GM12878 (cell line): ENCODE measurements at regions not wholly inside any gene's neighbourhood (a gene's known extent, or its start where the extent isn't known, plus 50 kb on each side); places are given as distances from the start of the nearest gene placed in this dataset.

Source experiments
- ATAC-seq: fragments of 200-7000 bp; cut with Tn5 transposase; 3 replicates; pipeline ENCODE4 v1.9.1; 2020; ENCODE audit warnings: mild to moderate bottlenecking, moderate library complexity
- BruUV-seq: library from RNA; stranded (reverse); fragments of 400-500 nt; replicated peaks from 2 replicates; lab custom pipeline; 2021; lab: Mats Ljungman, UMichigan
- CTCF ChIA-PET: fragments of 300-600 bp; sonication (Branson Sonifier 250); formaldehyde crosslinking; extraction: SDS; loops from one replicate; lab custom pipeline; 2021; ENCODE audit warnings: inconsistent platforms; lab: Yijun Ruan, JAX
- POLR2A ChIA-PET: fragments of 350-600 bp; formaldehyde crosslinking; extraction: SDS; loops from one replicate; lab custom pipeline; 2021; ENCODE audit warnings: inconsistent platforms; lab: Charles Lee
- RAD21 ChIA-PET: fragments of 300-600 bp; sonication (Branson Sonifier 250); formaldehyde crosslinking; loops from one replicate; lab custom pipeline; 2023; ENCODE audit warnings: antibody characterized with exemption; ENCODE audit not compliant: unreplicated experiment; lab: Charles Lee
- SMC1A ChIA-PET: fragments of 300-600 bp; sonication (Branson Sonifier 250); formaldehyde crosslinking; loops from one replicate; lab custom pipeline; 2023; ENCODE audit not compliant: unreplicated experiment, uncharacterized antibody; lab: Charles Lee
- DNase-seq: peaks from one replicate; pipeline ENCODE4 v3.0.0-alpha.2; 2011; ENCODE audit warnings: low read depth, low spot score
- FAIRE-seq: peaks from 3 replicates; lab custom pipeline; 2011; peaks lifted over from hg19 to GRCh38; lab: Jason Lieb, UNC
- H2AFZ ChIP-seq: 2 replicates; pipeline ENCODE4 v1.6.0; 2011; ENCODE audit warnings: low read depth, low read length, control low read depth; ENCODE audit not compliant: control insufficient read depth
- H3K27ac ChIP-seq: 2 replicates; pipeline ENCODE4 v1.5.1; 2011; ENCODE audit warnings: control low read depth; ENCODE audit not compliant: control insufficient read depth, insufficient read depth
- H3K27me3 ChIP-seq, 2 experiments: replicated peaks in 1 of 2; 2 replicates each; pipeline versions ENCODE4 v1.6.0 to v1.6.1; 2011; ENCODE audit warnings: low read length in 1 of 2; ENCODE audit not compliant: control insufficient read depth in 2 of 2, insufficient read depth in 2 of 2
- H3K36me3 ChIP-seq, 2 experiments: 2 replicates each; pipeline ENCODE4 v1.5.1; 2011; ENCODE audit warnings: low read length in 1 of 2; ENCODE audit not compliant: control insufficient read depth in 2 of 2, insufficient read depth in 2 of 2
- H3K4me1 ChIP-seq: 2 replicates; pipeline ENCODE4 v1.6.1; 2011; ENCODE audit warnings: mild to moderate bottlenecking, low read length, moderate library complexity, mixed read lengths; ENCODE audit not compliant: control insufficient read depth, insufficient read depth
- H3K4me2 ChIP-seq: 2 replicates; pipeline ENCODE4 v1.6.0; 2011; ENCODE audit warnings: control low read depth; ENCODE audit not compliant: control insufficient read depth, insufficient read depth
- H3K4me3 ChIP-seq: fragments of 200-600 bp; sonication (generic); 2 replicates; pipeline ENCODE4 v1.5.1; 2016
- H3K79me2 ChIP-seq: 2 replicates; pipeline ENCODE4 v1.6.0; 2011; ENCODE audit warnings: low read length; ENCODE audit not compliant: control insufficient read depth, insufficient read depth
- H3K9ac ChIP-seq: 2 replicates; pipeline ENCODE4 v1.8.0; 2011; ENCODE audit warnings: low read length, control low read depth, mixed read lengths; ENCODE audit not compliant: control insufficient read depth, insufficient read depth
- H3K9me3 ChIP-seq: replicated peaks from 3 replicates; pipeline ENCODE4 v1.5.1; 2011; ENCODE audit warnings: mild to moderate bottlenecking, low read length; ENCODE audit not compliant: control insufficient read depth, insufficient read depth
- H4K20me1 ChIP-seq: 2 replicates; pipeline ENCODE4 v1.6.0; 2011; ENCODE audit not compliant: control insufficient read depth, insufficient read depth
- BACH1 ChIP-seq: fragments of 450-650 bp; IDR thresholded peaks from 2 replicates; pipeline ENCODE4 v1.6.1; 2017; ENCODE audit warnings: mild to moderate bottlenecking, borderline replicate concordance
- BRCA1 ChIP-seq: IDR thresholded peaks from 2 replicates; pipeline ENCODE4 v1.6.1; 2011; ENCODE audit warnings: low read depth, low read length, improper control_type of control experiment
- E4F1 ChIP-seq: fragments of 450-650 bp; IDR thresholded peaks from 2 replicates; pipeline ENCODE4 v1.6.1; 2018; ENCODE audit warnings: borderline replicate concordance, mild to moderate bottlenecking; ENCODE audit not compliant: partially characterized antibody
- EZH2 ChIP-seq: IDR thresholded peaks from 2 replicates; pipeline ENCODE4 v1.6.1; 2012; ENCODE audit warnings: low read depth, mild to moderate bottlenecking, control low read depth, inconsistent platforms, low read length, borderline replicate concordance; ENCODE audit not compliant: control insufficient read depth
- GABPA ChIP-seq: IDR thresholded peaks from 2 replicates; pipeline ENCODE4 v1.6.1; 2014; ENCODE audit warnings: antibody characterized with exemption, low read depth, mild to moderate bottlenecking, inconsistent platforms
- IRF4 ChIP-seq: IDR thresholded peaks from 2 replicates; pipeline ENCODE4 v1.6.1; 2011; ENCODE audit warnings: low read depth, low read length
- LARP7 ChIP-seq: fragments of 450-650 bp; IDR thresholded peaks from 2 replicates; pipeline ENCODE4 v1.6.1; 2017; ENCODE audit warnings: mild to moderate bottlenecking
- MEF2A ChIP-seq: IDR thresholded peaks from 2 replicates; pipeline ENCODE4 v1.6.1; 2011; ENCODE audit warnings: low read depth, mild to moderate bottlenecking, low read length, moderate library complexity; ENCODE audit not compliant: insufficient read depth
- MTA3 ChIP-seq: IDR thresholded peaks from 2 replicates; pipeline ENCODE4 v1.6.1; 2012; ENCODE audit warnings: low read length, inconsistent platforms, borderline replicate concordance
- MYB ChIP-seq: fragments of 150-350 bp; IDR thresholded peaks from 2 replicates; pipeline ENCODE4 v1.6.1; 2014; ENCODE audit warnings: mild to moderate bottlenecking, low read depth, low read length, borderline replicate concordance
- NFXL1 ChIP-seq: fragments of 450-650 bp; IDR thresholded peaks from 2 replicates; pipeline ENCODE4 v1.6.1; 2017; ENCODE audit warnings: antibody characterized with exemption, mild to moderate bottlenecking, borderline replicate concordance
- NKRF ChIP-seq: fragments of 450-650 bp; conservative IDR thresholded peaks from 2 replicates; pipeline ENCODE4 v1.6.1; 2017; ENCODE audit warnings: mild to moderate bottlenecking, moderate library complexity
- NR2C1 ChIP-seq: fragments of 450-650 bp; IDR thresholded peaks from 2 replicates; pipeline ENCODE4 v1.6.1; 2017; ENCODE audit warnings: antibody characterized with exemption, mild to moderate bottlenecking, moderate library complexity
- NR2C2 ChIP-seq: IDR thresholded peaks from 2 replicates; pipeline ENCODE4 v1.6.1; 2011; ENCODE audit warnings: borderline replicate concordance, low read depth; ENCODE audit not compliant: control insufficient read depth, insufficient read length
- PBX3 ChIP-seq: IDR thresholded peaks from 2 replicates; pipeline ENCODE4 v1.6.1; 2011; ENCODE audit warnings: mild to moderate bottlenecking, low read depth, low read length, moderate library complexity; ENCODE audit not compliant: insufficient replicate concordance
- RB1 ChIP-seq: fragments of 450-650 bp; formaldehyde crosslinking; IDR thresholded peaks from 2 replicates; pipeline ENCODE4 v1.6.1; 2017; ENCODE audit warnings: mild to moderate bottlenecking, borderline replicate concordance
- SMC3 ChIP-seq: IDR thresholded peaks from 2 replicates; pipeline ENCODE4 v1.6.1; 2011; ENCODE audit warnings: low read length, improper control_type of control experiment, borderline replicate concordance
- SUZ12 ChIP-seq: fragments of 200-600 bp; sonication (generic); IDR thresholded peaks from one replicate; pipeline ENCODE4 v1.6.1; 2018; ENCODE audit warnings: antibody characterized with exemption, mild to moderate bottlenecking; ENCODE audit not compliant: unreplicated experiment
- USF1 ChIP-seq: IDR thresholded peaks from 2 replicates; pipeline ENCODE4 v1.6.1; 2011; ENCODE audit warnings: borderline replicate concordance, low read depth, mild to moderate bottlenecking, moderate library complexity, mixed read lengths, low read length; ENCODE audit not compliant: insufficient read depth; ENCODE audit errors: extremely low read length
- WGBS: methylation state at CpG from one replicate; pipeline ENCODE4 v1.1.6; 2016; ENCODE audit warnings: low lambda C conversion rate; ENCODE audit not compliant: insufficient replicate concordance, insufficient coverage; ENCODE audit errors: missing lambda C conversion rate; 5-methylcytosine and 5-hydroxymethylcytosine counted together
- in situ Hi-C: fragments of 300-500 bp; cut with MboI; formaldehyde crosslinking; loops from 9 replicates; pipeline ENCODE4 v1.14.3; 2018; ENCODE audit warnings: mixed read lengths
- intact Hi-C: fragments of 100-400 bp; cut with micrococcal nuclease; formaldehyde crosslinking; loops from one replicate; pipeline ENCODE4 v1.14.2; 2022; ENCODE audit not compliant: unreplicated experiment

- no peak for FAIRE-seq
- 0% methylated on average over 2 of the region's 2 CpGs for WGBS
- CTCF ChIA-PET, result interaction anchor here (0.6 kb wide), 1 partner anchor 26 kb away, joined by 3 read pairs; no protein-coding TSS in a partner anchor
These were observed 982.1 kb upstream of the SLC35B3 start for GRCh38 chr6:9417400-9417799.

More at GRCh38 chr6:9417400-9417799, 982.1 kb upstream of the SLC35B3 start:
- H3K4me1 ChIP-seq, result no peaks in the 10 kb centered on the region
- intact Hi-C loops (loop anchor here (10.0 kb wide), 1 partner anchor 1017 kb away; no protein-coding TSS in a partner anchor), in situ Hi-C loops (no loop called here)
- no peak for DNase-seq
- H2AFZ ChIP-seq, result no peak overlapping the region
- H3K36me3 ChIP-seq, result no peaks in the 10 kb centered on the region
- RAD21 ChIA-PET, result no interaction called here
- ATAC-seq, result no peak
- no peaks in the 10 kb centered on the region for H3K9me3 ChIP-seq
- H4K20me1 ChIP-seq, result no peaks in the 10 kb centered on the region
- SMC1A ChIA-PET, result interaction anchor here (0.7 kb wide), 1 partner anchor 23 kb away, joined by 3 read pairs; no protein-coding TSS in a partner anchor
- H3K27ac ChIP-seq, result no peak overlapping the region
- no peak overlapping the region for H3K4me2 ChIP-seq
- BruUV-seq, result no TSS peak
- no peak overlapping the region for H3K9ac ChIP-seq
- TF ChIP-seq PBX3 (no peak), GABPA (no peak), SMC3 (no peak), EZH2 (no peak), BRCA1 (no peak), BACH1 (no peak), MYB (no peak), NR2C2 (no peak), E4F1 (no peak), MEF2A (no peak), IRF4 (no peak), NFXL1 (no peak), LARP7 (no peak), NKRF (no peak), USF1 (no peak), MTA3 (no peak), SUZ12 (no peak), NR2C1 (no peak), RB1 (no peak)
- H3K79me2 ChIP-seq, result no peaks in the 10 kb centered on the region
- no peaks in the 10 kb centered on the region for H3K27me3 ChIP-seq
- H3K4me3 ChIP-seq, result no peak overlapping the region
- POLR2A ChIA-PET, result no interaction called here
